Peyer's patch (tissue), 4 donors: ENCODE measurements at regions not wholly inside any gene's neighbourhood (a gene's known extent, or its start where the extent isn't known, plus 50 kb on each side); places are given as distances from the start of the nearest gene placed in this dataset.

ENCODE experiments used
- DNase-seq, 3 donors: peaks; one replicate each; pipeline ENCODE4 v3.0.0-alpha.2; 2017 to 2019
- H3K27ac ChIP-seq, 4 donors: fragments of 200-600 bp; sonication (generic); one replicate each; pipeline ENCODE4 v1.5.1; 2016 to 2019
- H3K27me3 ChIP-seq, 2 donors: fragments of 200-600 bp; sonication (generic); one replicate each; pipeline ENCODE4 v1.5.1; 2019
- H3K36me3 ChIP-seq, 3 donors: fragments of 200-600 bp; sonication (generic); one replicate each; pipeline ENCODE4 v1.5.1; 2016 to 2019
- H3K4me1 ChIP-seq, 4 donors: fragments of 200-600 bp; sonication (generic); one replicate each; pipeline ENCODE4 v1.5.1; 2016 to 2019
- H3K4me3 ChIP-seq, 4 donors: fragments of 200-600 bp; sonication (generic); 1 replicate in 3 of 4; 2 replicates in 1 of 4; pipeline ENCODE4 v1.5.1; 2016 to 2019; ENCODE audit warnings: mild to moderate bottlenecking in 1 of 4
- H3K9me3 ChIP-seq, 4 donors: fragments of 200-600 bp; sonication (generic); one replicate each; pipeline ENCODE4 v1.5.1; 2016 to 2019; ENCODE audit warnings: mild to moderate bottlenecking in 1 of 4
- POLR2A ChIP-seq, 2 donors: fragments of 450-650 bp; IDR thresholded peaks; one replicate each; pipeline ENCODE4 v1.5.1; 2017; ENCODE audit warnings: antibody characterized with exemption in 2 of 2, mild to moderate bottlenecking in 2 of 2, moderate library complexity in 2 of 2
- TF ChIP-seq, protein P1 (sequence below), 6 experiments: fragments of 450-650 bp in 4 of 6; fragments of 200-600 bp in 2 of 6; sonication (generic) in 1 of 6; IDR thresholded peaks; one replicate each; pipeline ENCODE4 v1.5.1; 2017 to 2019; ENCODE audit warnings: antibody characterized with exemption in 6 of 6, mild to moderate bottlenecking in 3 of 6, moderate library complexity in 1 of 6

- no peak for DNase-seq
- Histone ChIP-seq H3K4me1 (no peaks in the 10 kb centered on the region), H3K9me3 (no peaks in the 10 kb centered on the region), H3K4me3 (no peak overlapping the region), H3K27ac (no peak overlapping the region), H3K27me3 (no peaks in the 10 kb centered on the region), H3K36me3 (no peaks in the 10 kb centered on the region)
- TF ChIP-seq, protein P1, sequence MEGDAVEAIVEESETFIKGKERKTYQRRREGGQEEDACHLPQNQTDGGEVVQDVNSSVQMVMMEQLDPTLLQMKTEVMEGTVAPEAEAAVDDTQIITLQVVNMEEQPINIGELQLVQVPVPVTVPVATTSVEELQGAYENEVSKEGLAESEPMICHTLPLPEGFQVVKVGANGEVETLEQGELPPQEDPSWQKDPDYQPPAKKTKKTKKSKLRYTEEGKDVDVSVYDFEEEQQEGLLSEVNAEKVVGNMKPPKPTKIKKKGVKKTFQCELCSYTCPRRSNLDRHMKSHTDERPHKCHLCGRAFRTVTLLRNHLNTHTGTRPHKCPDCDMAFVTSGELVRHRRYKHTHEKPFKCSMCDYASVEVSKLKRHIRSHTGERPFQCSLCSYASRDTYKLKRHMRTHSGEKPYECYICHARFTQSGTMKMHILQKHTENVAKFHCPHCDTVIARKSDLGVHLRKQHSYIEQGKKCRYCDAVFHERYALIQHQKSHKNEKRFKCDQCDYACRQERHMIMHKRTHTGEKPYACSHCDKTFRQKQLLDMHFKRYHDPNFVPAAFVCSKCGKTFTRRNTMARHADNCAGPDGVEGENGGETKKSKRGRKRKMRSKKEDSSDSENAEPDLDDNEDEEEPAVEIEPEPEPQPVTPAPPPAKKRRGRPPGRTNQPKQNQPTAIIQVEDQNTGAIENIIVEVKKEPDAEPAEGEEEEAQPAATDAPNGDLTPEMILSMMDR (IDR thresholded peaks at IDR 0.05) = no peak
- no peak for TF ChIP-seq POLR2A (IDR thresholded peaks at IDR 0.05)
Observed at GRCh38 chr11:20293992-20294391, 69.5 kb upstream of the HTATIP2 start.

DNA sequence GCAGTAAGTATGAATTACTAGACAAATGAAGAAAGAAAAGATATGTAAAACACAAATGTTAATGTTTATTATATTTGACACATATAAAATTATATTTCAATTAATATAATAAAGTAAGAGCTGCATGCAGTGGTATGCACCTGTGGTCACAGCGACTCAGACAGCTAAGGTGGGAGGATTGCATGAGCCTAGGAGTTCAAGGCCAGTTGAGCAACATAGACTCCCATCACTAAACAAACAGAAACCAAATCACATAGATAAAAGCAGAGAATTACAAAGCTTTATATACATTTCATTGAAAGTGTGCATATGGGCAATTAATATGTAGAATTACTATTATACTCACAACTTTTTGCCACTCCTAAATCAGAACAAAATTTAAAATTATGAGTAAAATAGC lies 70.0 kb upstream of the HTATIP2 start:
- Histone ChIP-seq H3K4me3 (no peak overlapping the region), H3K36me3 (no peaks in the 10 kb centered on the region), H3K27me3 (no peaks in the 10 kb centered on the region), H3K27ac (no peak overlapping the region), H3K9me3 (no peaks in the 10 kb centered on the region), H3K4me1 (no peaks in the 10 kb centered on the region)
- no peak for TF ChIP-seq POLR2A (IDR thresholded peaks at IDR 0.05)
- TF ChIP-seq, protein P1 (IDR thresholded peaks at IDR 0.05) = no peak
- DNase-seq = no peak

- Histone ChIP-seq H3K4me1 (no peaks in the 10 kb centered on the region), H3K4me3 (no peak overlapping the region), H3K27ac (no peak overlapping the region), H3K27me3 (no peaks in the 10 kb centered on the region), H3K9me3 (no peaks in the 10 kb centered on the region), H3K36me3 (no peaks in the 10 kb centered on the region)
- DNase-seq = no peak
- TF ChIP-seq POLR2A (IDR thresholded peaks at IDR 0.05) = no peak
- TF ChIP-seq, protein P1 (IDR thresholded peaks at IDR 0.05) = no peak
Observed at GRCh38 chr11:20289732-20290131, 73.8 kb upstream of the HTATIP2 start.

- Histone ChIP-seq H3K9me3 (no peaks in the 10 kb centered on the region), H3K4me1 (no peaks in the 10 kb centered on the region), H3K36me3 (no peaks in the 10 kb centered on the region), H3K4me3 (no peak overlapping the region), H3K27me3 (no peaks in the 10 kb centered on the region), H3K27ac (no peak overlapping the region)
- TF ChIP-seq, protein P1 (IDR thresholded peaks at IDR 0.05) = no peak
- TF ChIP-seq POLR2A (IDR thresholded peaks at IDR 0.05) = no peak
- DNase-seq = no peak
Observed at GRCh38 chr11:20283475-20283874, 80.0 kb upstream of the HTATIP2 start.

- TF ChIP-seq, protein P1 (IDR thresholded peaks at IDR 0.05) = no peak
- no peak for TF ChIP-seq POLR2A (IDR thresholded peaks at IDR 0.05)
- no peaks in the 10 kb centered on the region for H3K9me3 ChIP-seq
- no peak overlapping the region for H3K27ac ChIP-seq
- no peaks in the 10 kb centered on the region for H3K27me3 ChIP-seq
- H3K4me3 ChIP-seq = no peak overlapping the region
- no peaks in the 10 kb centered on the region for H3K4me1 ChIP-seq
- no peak for DNase-seq
- H3K36me3 ChIP-seq = no peaks in the 10 kb centered on the region
Observed at GRCh38 chr11:20278727-20279126, 84.8 kb upstream of the HTATIP2 start.

DNA sequence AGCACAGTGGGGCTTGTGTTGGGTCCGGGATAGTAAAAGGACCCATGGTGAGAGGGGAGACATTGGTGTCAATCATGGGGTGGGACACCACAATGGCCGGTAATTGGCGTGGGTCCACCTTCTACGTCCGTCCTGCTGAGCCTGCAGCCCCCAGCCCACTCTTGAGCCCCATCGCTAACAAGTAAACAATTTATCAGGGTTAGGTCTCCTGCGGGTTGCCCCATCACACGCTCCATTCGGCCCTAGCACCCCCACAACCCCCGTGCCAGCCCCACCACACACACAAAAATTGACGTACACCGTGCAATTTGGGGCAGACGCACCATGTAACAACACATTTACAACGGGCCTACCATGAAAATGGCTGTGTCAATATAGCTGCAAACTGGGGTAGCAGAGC lies 86.5 kb upstream of the HTATIP2 start:
- Histone ChIP-seq H3K36me3 (no peaks in the 10 kb centered on the region), H3K27me3 (no peaks in the 10 kb centered on the region), H3K9me3 (no peaks in the 10 kb centered on the region), H3K4me1 (no peaks in the 10 kb centered on the region), H3K4me3 (no peak overlapping the region), H3K27ac (no peak overlapping the region)
- DNase-seq = no peak
- TF ChIP-seq POLR2A (IDR thresholded peaks at IDR 0.05) = no peak
- TF ChIP-seq, protein P1 (IDR thresholded peaks at IDR 0.05) = no peak
